NCI-H1092 (cell line): ENCODE measurements at regions not wholly inside any gene's neighbourhood (a gene's known extent, or its start where the extent isn't known, plus 50 kb on each side); places are given as distances from the start of the nearest gene placed in this dataset.
"Not testable (repeated sequence)": the region's sequence is repeated elsewhere in the genome, so short reads cannot be mapped to it uniquely, and the experiment has no call there.

Source experiments
- DNase-seq: peaks from one replicate; lab custom pipeline; 2025; lab: John Stamatoyannopoulos, UW

GRCh38 chr12:75759842-75760572 lies 248.6 kb upstream of the KRR1 start:
- DNase-seq, result no peak

GRCh38 chr12:75759196-75759595 lies 247.8 kb upstream of the KRR1 start:
- DNase-seq, result no peak

- DNase-seq, result no peak
These were observed 245.4 kb upstream of the KRR1 start for GRCh38 chr12:75756771-75757170.

- no peak for DNase-seq
These were observed 244.7 kb upstream of the KRR1 start for GRCh38 chr12:75756111-75756510.

GRCh38 chr12:75754698-75755097 lies 243.3 kb upstream of the KRR1 start:
- no peak for DNase-seq

- no peak for DNase-seq
These were observed 242.7 kb upstream of the KRR1 start for GRCh38 chr12:75754141-75754540.

- DNase-seq, result no peak
These were observed 240.5 kb upstream of the KRR1 start for GRCh38 chr12:75751769-75752471.

- no peak for DNase-seq
These were observed 239.4 kb upstream of the KRR1 start for GRCh38 chr12:75750716-75751306.

GRCh38 chr12:75748990-75749389 lies 237.6 kb upstream of the KRR1 start:
- DNase-seq, result not testable (repeated sequence)

GRCh38 chr12:75748136-75748535 lies 236.7 kb upstream of the KRR1 start:
- DNase-seq, result no peak

- DNase-seq, result no peak
These were observed 236.2 kb upstream of the KRR1 start for GRCh38 chr12:75747572-75748021.

GRCh38 chr12:75746621-75747020 lies 235.2 kb upstream of the KRR1 start:
- no peak for DNase-seq

GRCh38 chr12:75744607-75745256 lies 233.3 kb upstream of the KRR1 start:
- no peak for DNase-seq

- no peak for DNase-seq
These were observed 231.6 kb upstream of the KRR1 start for GRCh38 chr12:75742961-75743360.

- DNase-seq, result no peak
These were observed 230.6 kb upstream of the KRR1 start for GRCh38 chr12:75742048-75742447.

- DNase-seq, result no peak
These were observed 228.5 kb upstream of the KRR1 start for GRCh38 chr12:75739912-75740311.

- not testable (repeated sequence) for DNase-seq
These were observed 227.7 kb upstream of the KRR1 start for GRCh38 chr12:75739098-75739497.

GRCh38 chr12:75738486-75738885 lies 227.1 kb upstream of the KRR1 start:
- DNase-seq, result no peak

GRCh38 chr12:75735853-75736252 lies 224.4 kb upstream of the KRR1 start:
- no peak for DNase-seq

GRCh38 chr12:75728826-75729225 lies 217.4 kb upstream of the KRR1 start:
- DNase-seq, result no peak

- DNase-seq, result no peak
These were observed 216.2 kb upstream of the KRR1 start for GRCh38 chr12:75727577-75727976.

GRCh38 chr12:75725521-75726111 lies 214.2 kb upstream of the KRR1 start:
- DNase-seq, result no peak
